SIG-M5 treated with dmso at 0.1 percent for 504 hours (cell line): ENCODE measurements at regions not wholly inside any gene's neighbourhood (a gene's known extent, or its start where the extent isn't known, plus 50 kb on each side); places are given as distances from the start of the nearest gene placed in this dataset.
A peak's percentile ranks its signal among the peaks of the same experiment; 100 is the strongest.

Experiments used
- DNase-seq: peaks from one replicate; lab custom pipeline; 2025; ENCODE audit not compliant: unreplicated experiment; lab: John Stamatoyannopoulos, UW

DNA sequence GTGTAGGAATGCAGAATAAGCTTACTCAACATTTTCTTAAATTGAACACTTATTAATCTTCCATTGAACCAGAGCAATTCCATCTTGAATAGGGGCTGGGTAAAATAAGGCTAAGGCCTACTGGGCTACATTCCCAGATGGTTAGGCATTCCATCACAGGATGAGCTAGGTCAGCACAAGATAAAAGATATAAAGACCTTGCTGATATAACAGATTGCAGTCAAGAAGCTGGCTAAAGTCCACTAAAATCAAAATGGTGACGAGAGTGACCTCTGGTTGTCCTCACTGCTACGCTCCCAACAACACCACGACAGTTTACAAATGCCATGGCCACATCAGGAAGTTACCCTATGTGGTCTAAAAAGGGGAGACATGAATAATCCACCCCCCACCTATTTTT lies 156.1 kb downstream of the NXNL2 start:
- no peak for DNase-seq

DNA sequence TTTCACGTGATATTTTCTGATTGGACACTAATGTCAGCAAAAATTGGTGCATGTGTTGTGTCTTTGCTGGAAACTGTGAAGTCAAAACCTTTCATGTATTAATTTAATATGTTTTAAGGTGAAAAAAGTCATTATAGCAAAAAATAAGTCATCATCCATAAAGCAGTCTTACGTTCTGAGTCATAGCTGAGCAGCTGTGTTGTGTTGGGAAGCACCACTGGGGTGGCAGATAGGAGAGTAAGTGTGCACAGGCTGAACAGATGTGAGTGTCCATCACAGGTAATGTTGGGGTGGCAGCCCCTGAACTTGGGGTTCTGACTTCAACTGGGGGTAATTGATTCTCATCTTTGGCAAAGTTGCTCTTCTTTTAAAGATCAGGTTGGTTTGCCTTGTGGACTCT lies 156.8 kb downstream of the NXNL2 start:
- no peak for DNase-seq

DNA sequence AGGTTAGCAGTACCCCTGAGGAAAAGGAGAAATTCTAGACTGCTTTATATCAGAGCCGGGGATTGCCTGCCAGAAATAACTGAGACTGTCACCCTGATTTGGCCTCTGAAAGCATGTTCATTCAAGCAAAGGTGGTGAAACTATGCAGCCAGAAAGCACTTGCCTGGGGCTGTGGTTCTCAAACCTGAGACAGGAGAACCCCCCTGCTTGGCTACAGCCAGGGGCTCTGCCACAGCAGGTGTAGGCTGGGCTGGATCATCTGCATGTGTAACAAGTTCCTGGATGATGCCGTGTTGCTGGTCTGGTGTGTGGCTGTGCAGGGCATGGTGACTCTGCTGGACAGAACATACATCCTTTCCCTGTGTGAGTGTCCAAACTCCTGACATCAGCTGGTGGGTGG lies 157.8 kb downstream of the NXNL2 start:
- DNase-seq = no peak

GRCh38 chr9:88694625-88695024 lies 159.6 kb downstream of the NXNL2 start:
- no peak for DNase-seq

- no peak for DNase-seq
These were observed 161.5 kb downstream of the NXNL2 start for GRCh38 chr9:88696501-88696900.

DNA sequence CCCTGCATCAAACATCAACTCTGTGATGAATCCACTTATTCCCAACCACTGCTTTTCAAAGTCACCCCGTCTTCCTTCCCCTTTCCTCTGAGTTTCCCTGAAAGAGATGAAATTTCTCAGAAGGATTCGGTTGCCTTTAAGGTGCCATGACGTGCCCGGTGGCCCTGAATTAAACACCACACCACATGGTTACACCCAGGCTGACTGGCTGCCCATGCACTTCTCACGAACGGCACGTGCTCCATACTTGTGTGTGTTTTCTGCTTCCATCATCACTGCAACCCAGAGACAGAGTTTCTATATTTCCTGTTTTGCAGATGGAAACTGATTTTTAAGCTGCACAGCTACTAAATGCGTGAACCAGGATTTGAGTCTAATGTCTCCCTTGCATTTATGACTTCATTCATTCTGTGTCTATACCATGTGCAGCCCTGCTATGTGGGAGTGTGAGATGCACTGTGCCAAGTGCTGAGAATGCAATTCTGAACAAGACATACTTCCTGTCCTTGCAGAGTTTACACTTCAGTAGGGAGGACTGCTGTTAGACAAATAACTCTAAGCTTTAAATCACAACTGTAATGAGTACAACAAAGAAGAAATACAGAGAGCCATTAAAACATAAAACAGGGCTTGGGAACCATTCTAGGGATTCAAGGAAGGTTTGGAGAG lies 162.9 kb downstream of the NXNL2 start:
- no peak for DNase-seq

GRCh38 chr9:88702985-88703384 lies 168.0 kb downstream of the NXNL2 start:
- no peak for DNase-seq

- DNase-seq = no peak
These were observed 171.5 kb downstream of the NXNL2 start for GRCh38 chr9:88706193-88707113.

DNA sequence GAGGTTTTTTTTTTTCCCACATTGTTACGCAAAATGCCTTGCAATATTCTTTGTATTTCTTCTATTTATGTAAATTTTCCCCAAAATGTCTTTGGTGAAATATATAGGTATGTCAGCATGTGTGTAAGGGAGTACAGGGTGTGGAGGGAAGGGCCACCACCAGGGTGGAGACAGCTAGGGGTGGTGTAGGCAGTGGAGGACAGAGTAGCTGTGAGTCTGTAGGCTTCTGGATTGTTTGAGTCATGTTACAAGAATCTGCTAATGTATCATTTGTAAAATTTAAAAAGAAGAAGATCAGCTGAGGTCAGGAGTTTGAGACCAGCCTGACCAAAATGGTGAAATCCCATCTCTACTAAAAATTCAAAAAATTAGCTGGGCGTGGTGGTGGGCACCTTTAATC lies 175.5 kb downstream of the NXNL2 start:
- DNase-seq = no peak

DNA sequence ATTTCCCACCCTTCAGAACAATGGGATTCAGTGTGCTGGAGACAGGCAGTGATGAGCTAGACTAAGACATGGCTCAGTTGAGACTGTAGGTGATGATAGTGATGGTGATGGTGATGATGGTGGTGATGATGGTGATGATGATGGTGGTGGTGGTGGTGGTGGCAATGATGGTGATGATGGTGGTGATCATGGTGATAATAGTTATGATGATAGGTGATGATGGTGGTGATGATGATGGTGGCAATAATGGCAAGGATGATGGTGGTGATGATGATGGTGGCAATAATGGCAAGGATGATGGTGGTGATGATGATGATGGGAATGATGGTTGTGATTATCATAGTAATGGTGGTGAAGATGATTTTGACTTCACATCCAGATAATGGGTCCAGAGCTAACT lies 176.7 kb downstream of the NXNL2 start:
- no peak for DNase-seq

GRCh38 chr9:88712484-88712883 lies 177.5 kb downstream of the NXNL2 start:
- no peak for DNase-seq

GRCh38 chr9:88713010-88713409 lies 178.0 kb downstream of the NXNL2 start:
- DNase-seq = no peak

DNA sequence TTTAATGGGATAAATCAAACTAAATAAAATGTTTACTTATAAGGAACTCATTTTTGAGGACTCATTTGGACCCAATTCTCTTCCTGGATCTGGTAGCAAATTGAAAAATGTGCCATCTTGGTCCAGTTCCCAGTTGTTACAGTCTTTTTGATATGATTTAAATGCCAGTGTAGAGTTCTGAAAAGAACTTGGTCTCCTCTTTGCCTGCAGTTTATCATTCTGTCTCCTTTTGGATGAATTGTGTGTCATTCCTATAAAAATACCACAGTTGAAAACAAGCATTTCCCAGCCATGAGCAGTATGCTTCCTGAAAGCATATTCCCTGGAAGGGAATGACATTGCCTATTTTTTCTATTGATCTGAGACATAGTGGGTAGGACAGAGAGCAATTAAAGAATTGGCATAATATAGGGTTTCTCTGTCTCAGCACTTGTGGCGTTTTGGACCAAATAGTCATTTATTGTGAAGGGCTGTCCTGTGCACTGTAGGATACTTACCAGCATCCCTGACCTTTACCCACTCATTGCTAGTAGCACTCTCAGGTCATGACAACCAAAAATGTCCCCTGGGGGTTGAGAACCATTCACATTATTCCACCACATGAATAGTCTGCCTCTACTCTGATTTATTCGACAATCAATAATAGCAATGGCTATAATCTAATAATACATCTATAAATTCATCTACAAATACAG lies 181.8 kb downstream of the NXNL2 start:
- DNase-seq = no peak

- DNase-seq = no peak
These were observed 186.0 kb downstream of the NXNL2 start for GRCh38 chr9:88721025-88721424.

- DNase-seq = no peak
These were observed 186.7 kb downstream of the NXNL2 start for GRCh38 chr9:88721495-88722279.

- DNase-seq = peak; percentile 33
These were observed 187.8 kb downstream of the NXNL2 start for GRCh38 chr9:88722753-88723152.

- DNase-seq = no peak
These were observed 188.8 kb downstream of the NXNL2 start for GRCh38 chr9:88723751-88724150.

GRCh38 chr9:88724331-88724730 lies 189.4 kb downstream of the NXNL2 start:
- no peak for DNase-seq

- DNase-seq = no peak
These were observed 190.5 kb downstream of the NXNL2 start for GRCh38 chr9:88725300-88726019.

GRCh38 chr9:88726803-88727202 lies 191.8 kb downstream of the NXNL2 start:
- DNase-seq = no peak
